IMR-90 (cell line): ENCODE measurements at regions not wholly inside any gene's neighbourhood (a gene's known extent, or its start where the extent isn't known, plus 50 kb on each side); places are given as distances from the start of the nearest gene placed in this dataset.

Experiments
- CEBPB ChIP-seq: IDR thresholded peaks from 2 replicates; pipeline ENCODE4 v1.6.1; 2012; ENCODE audit warnings: low read depth, low read length, improper control_type of control experiment
- CTCF ChIP-seq: conservative IDR thresholded peaks from 2 replicates; pipeline ENCODE4 v1.5.1; 2012; ENCODE audit warnings: mild to moderate bottlenecking, low read depth, low read length, improper control_type of control experiment
- POLR2A ChIP-seq: IDR thresholded peaks from 2 replicates; pipeline ENCODE4 v1.6.1; 2012; ENCODE audit warnings: mild to moderate bottlenecking, low read depth, low read length
- USF2 ChIP-seq: fragments of 150-350 bp; IDR thresholded peaks from 2 replicates; pipeline ENCODE4 v1.6.1; 2017; ENCODE audit warnings: mild to moderate bottlenecking, antibody characterized with exemption, low read length, low read depth

GRCh38 chr5:174239718-174240117 lies 194.2 kb downstream of the NSG2 start:
- TF ChIP-seq POLR2A (no peak), USF2 (no peak), CEBPB (no peak), CTCF (no peak)
